Prostate gland (tissue), 2 donors: ENCODE measurements at regions not wholly inside any gene's neighbourhood (a gene's known extent, or its start where the extent isn't known, plus 50 kb on each side); places are given as distances from the start of the nearest gene placed in this dataset.

Experiments used
- DNase-seq: peaks from one replicate; pipeline ENCODE4 v3.0.0-alpha.2; 2019; ENCODE audit warnings: low spot score
- H3K27ac ChIP-seq, 2 donors: fragments of 200-600 bp; sonication (generic); 2 replicates each; pipeline ENCODE4 v1.5.1; 2017 to 2019
- H3K27me3 ChIP-seq: fragments of 200-600 bp; sonication (generic); replicated peaks from 2 replicates; pipeline ENCODE4 v1.5.1; 2019; ENCODE audit not compliant: insufficient read depth
- H3K36me3 ChIP-seq, 2 donors: fragments of 200-600 bp; sonication (generic); 1 replicate in 1 of 2; 2 replicates in 1 of 2; pipeline versions ENCODE4 v1.5.1 to v1.8.1; 2017 to 2019
- H3K4me1 ChIP-seq: fragments of 200-600 bp; sonication (generic); replicated peaks from 2 replicates; pipeline ENCODE4 v1.5.1; 2019
- H3K4me3 ChIP-seq, 2 donors: fragments of 200-600 bp; sonication (generic); 2 replicates each; pipeline ENCODE4 v1.5.1; 2017 to 2019
- H3K9me3 ChIP-seq: fragments of 200-600 bp; sonication (generic); 2 replicates; pipeline ENCODE4 v1.5.1; 2017
- CTCF ChIP-seq, 4 experiments: fragments of 200-600 bp in 2 of 4; fragments of 450-650 bp in 2 of 4; sonication (generic) in 2 of 4; IDR thresholded peaks; 1 replicate in 3 of 4; 2 replicates in 1 of 4; pipeline ENCODE4 v1.5.1; 2016 to 2019; ENCODE audit warnings: antibody characterized with exemption in 4 of 4, mild to moderate bottlenecking in 2 of 4, moderate library complexity in 2 of 4
- POLR2A ChIP-seq: fragments of 450-650 bp; IDR thresholded peaks from one replicate; pipeline ENCODE4 v1.6.1; 2016; ENCODE audit warnings: antibody characterized with exemption, mild to moderate bottlenecking
- POLR2AphosphoS5 ChIP-seq: sonication (generic); formaldehyde crosslinking; IDR thresholded peaks from one replicate; pipeline ENCODE4 v1.6.1; 2017; ENCODE audit warnings: antibody characterized with exemption
- WGBS: methylation state at CpG from one replicate; pipeline ENCODE4 v1.1.5; 2018; 5-methylcytosine and 5-hydroxymethylcytosine counted together
- intact Hi-C: fragments of 100-400 bp; cut with DNase I; formaldehyde crosslinking; loops from one replicate; pipeline ENCODE4 v1.14.2; 2022

GRCh38 chr6:12527339-12527738 lies 189.2 kb upstream of the PHACTR1 start:
- no peaks in the 10 kb centered on the region for H3K4me1 ChIP-seq
- no peak overlapping the region for H3K27ac ChIP-seq
- TF ChIP-seq POLR2AphosphoS5 (no peak), CTCF (IDR thresholded peaks at IDR 0.05) (no peak), POLR2A (no peak)
- intact Hi-C loops, result no loop called here
- no peak overlapping the region for H3K4me3 ChIP-seq
- WGBS, result 70% methylated on average over 2 of the region's 2 CpGs
- H3K9me3 ChIP-seq, result no peaks in the 10 kb centered on the region
- H3K36me3 ChIP-seq, result no peaks in the 10 kb centered on the region
- no peaks in the 10 kb centered on the region for H3K27me3 ChIP-seq
- DNase-seq, result no peak

GRCh38 chr6:12528136-12528535 lies 188.4 kb upstream of the PHACTR1 start:
- 45% methylated on average over 5 of the region's 5 CpGs for WGBS
- H3K4me1 ChIP-seq, result no peaks in the 10 kb centered on the region

GRCh38 chr6:12528581-12529363 lies 187.8 kb upstream of the PHACTR1 start:
- Histone ChIP-seq H3K36me3 (no peaks in the 10 kb centered on the region), H3K4me3 (no peak overlapping the region), H3K27me3 (no peaks in the 10 kb centered on the region), H3K9me3 (no peaks in the 10 kb centered on the region), H3K4me1 (no peaks in the 10 kb centered on the region), H3K27ac (no peak overlapping the region)
- DNase-seq, result no peak
- intact Hi-C loops, result no loop called here
- 25% methylated on average over 8 of the region's 8 CpGs for WGBS
- no peak for TF ChIP-seq POLR2A
- no peak for TF ChIP-seq CTCF (IDR thresholded peaks at IDR 0.05)
- no peak for TF ChIP-seq POLR2AphosphoS5

More at GRCh38 chr6:12528136-12528535, 188.4 kb upstream of the PHACTR1 start:
- no peaks in the 10 kb centered on the region for H3K36me3 ChIP-seq
- H3K27me3 ChIP-seq, result no peaks in the 10 kb centered on the region
- no peak for TF ChIP-seq CTCF (IDR thresholded peaks at IDR 0.05)
- TF ChIP-seq POLR2AphosphoS5, result no peak
- no peaks in the 10 kb centered on the region for H3K9me3 ChIP-seq
- intact Hi-C loops, result no loop called here
- no peak for DNase-seq
- H3K4me3 ChIP-seq, result no peak overlapping the region
- no peak overlapping the region for H3K27ac ChIP-seq

DNA sequence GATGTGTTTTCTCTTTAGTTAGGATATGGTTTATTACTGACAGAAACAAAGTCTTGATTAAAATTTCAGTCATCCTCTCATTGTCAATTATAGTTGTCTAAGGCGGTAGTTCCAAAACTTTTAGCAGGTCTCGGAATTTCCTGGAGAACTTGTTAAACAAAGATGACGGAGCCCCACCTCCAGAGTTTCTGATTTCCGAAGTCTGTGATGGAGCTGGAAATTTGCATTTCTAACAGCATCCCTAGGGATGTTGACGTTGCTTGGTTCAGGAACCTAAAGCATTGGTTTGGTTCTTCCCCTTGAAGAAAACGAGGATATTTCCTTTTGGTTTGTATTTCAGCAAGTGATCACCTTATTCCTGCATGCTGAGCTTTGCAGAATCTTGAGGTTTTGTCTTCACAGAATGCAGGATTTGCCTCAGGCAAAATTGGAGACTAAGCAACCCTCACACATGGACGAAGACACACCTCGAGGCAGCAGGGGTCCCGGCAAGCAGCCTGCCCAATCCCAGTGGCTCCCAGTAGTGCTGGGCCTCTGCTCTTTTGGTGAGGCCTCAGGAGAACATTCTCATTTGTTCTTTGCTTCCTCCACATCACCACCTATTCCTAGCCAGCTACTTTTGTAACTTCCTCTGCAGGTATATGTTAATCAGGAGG lies 187.1 kb upstream of the PHACTR1 start:
- Histone ChIP-seq H3K4me1 (no peaks in the 10 kb centered on the region), H3K27me3 (no peaks in the 10 kb centered on the region), H3K36me3 (no peaks in the 10 kb centered on the region), H3K9me3 (no peaks in the 10 kb centered on the region), H3K4me3 (no peak overlapping the region), H3K27ac (no peak overlapping the region)
- intact Hi-C loops, result no loop called here
- no peak for DNase-seq
- no peak for TF ChIP-seq POLR2AphosphoS5
- TF ChIP-seq POLR2A, result no peak
- no peak for TF ChIP-seq CTCF (IDR thresholded peaks at IDR 0.05)
- 69% methylated on average over 9 of the region's 9 CpGs for WGBS

DNA sequence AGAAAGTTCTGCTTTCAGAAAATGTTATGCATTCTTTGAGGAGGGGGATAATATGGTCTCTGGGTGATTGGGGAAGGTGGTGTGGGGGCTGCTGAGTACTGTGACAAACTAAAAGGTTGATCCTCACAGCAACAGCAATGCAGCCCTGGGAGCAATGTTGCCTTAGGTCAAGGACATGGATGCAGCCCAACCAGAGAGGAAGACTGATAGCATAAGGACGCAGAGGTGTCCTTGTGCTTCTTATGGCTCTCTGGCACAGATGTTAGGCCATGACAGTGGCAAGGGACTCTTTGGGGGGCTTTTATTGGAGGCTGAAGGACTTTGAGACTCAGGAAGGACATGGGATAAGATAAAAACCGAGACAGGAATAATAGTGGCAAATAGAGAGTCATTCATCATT lies 186.2 kb upstream of the PHACTR1 start:
- H3K4me1 ChIP-seq, result no peaks in the 10 kb centered on the region
- WGBS, result 81% methylated on average over 2 of the region's 2 CpGs
- no peaks in the 10 kb centered on the region for H3K27me3 ChIP-seq
- TF ChIP-seq POLR2A (no peak), CTCF (IDR thresholded peaks at IDR 0.05) (no peak), POLR2AphosphoS5 (no peak)
- H3K9me3 ChIP-seq, result no peaks in the 10 kb centered on the region
- no peak overlapping the region for H3K27ac ChIP-seq
- no peak overlapping the region for H3K4me3 ChIP-seq
- no peaks in the 10 kb centered on the region for H3K36me3 ChIP-seq
- DNase-seq, result no peak
- intact Hi-C loops, result no loop called here
